Fibroblast of peridontal ligament (primary cell): ENCODE measurements at regions not wholly inside any gene's neighbourhood (a gene's known extent, or its start where the extent isn't known, plus 50 kb on each side); places are given as distances from the start of the nearest gene placed in this dataset.

ENCODE experiments used
- DNase-seq: peaks from one replicate; pipeline ENCODE4 v3.0.0-alpha.2; 2010; ENCODE audit errors: extremely low read depth

DNA sequence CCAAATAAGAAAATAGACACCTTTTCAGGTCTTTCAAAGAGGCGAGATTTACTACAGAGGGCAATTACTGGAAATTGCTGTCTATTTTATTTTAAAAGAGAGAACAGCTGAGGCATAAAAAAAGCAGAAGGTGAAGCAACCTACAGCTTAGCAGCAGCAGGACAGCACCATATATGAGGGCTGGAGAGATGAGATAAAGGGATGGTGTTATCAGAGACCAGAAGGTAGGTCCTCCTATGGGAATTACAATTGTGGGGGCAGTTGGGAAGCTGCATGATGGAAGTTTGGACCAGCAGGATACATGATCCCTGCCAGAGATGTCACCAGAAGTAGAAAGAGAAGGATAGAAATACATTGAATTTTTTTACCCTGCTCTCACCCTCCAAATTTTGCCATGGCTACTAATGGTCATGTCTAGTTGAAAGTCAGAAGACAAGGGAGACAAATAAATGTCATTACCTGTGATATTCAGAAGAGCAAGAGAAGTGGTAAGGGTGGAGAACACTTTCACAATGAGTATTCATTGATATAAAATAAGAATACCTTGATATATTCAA is 77.2 kb upstream of the CALCR start:
- DNase-seq = no peak

DNA sequence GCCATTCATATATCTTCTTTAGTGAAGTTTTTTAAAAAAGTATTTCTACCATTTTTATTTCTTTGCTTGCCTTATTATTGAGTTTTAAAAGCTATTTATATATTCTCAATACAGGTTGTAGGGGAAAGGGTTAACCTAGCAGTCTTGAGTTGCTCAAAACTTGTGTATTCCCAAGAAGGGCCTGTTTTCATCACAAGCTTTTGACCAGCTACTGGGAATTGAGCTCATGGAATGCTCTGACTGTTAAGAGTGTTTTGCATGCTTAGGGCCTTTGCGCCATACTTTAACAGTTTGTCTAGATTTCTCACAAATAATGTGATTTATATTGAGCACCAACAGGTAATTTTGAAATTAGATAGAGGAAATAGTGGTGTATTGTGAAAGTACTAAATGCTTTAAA is 72.0 kb upstream of the CALCR start:
- DNase-seq = no peak

- no peak for DNase-seq
Measured at GRCh38 chr7:93636276-93636675, 61.8 kb upstream of the CALCR start.

DNA sequence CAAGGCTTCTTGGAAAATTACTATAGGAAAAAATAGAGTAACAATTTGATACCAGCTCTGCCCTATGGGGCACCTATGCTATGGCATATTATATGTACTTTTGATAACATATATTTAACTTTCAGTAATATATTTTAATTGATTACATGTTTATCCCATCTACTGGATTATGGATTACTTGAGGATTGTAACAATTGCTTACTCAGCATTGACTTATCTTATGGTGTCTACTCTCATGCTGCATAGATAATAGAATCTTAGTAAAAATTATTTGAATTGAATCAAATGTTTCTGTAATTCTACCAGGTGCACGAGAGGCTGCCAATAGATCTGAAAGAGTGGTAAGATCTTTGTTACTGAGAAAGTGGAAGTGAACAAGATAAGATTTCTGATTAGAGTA is 57.8 kb upstream of the CALCR start:
- DNase-seq = no peak

GRCh38 chr7:93629291-93629801 is 54.8 kb upstream of the CALCR start:
- no peak for DNase-seq

GRCh38 chr7:93626869-93627268 is 52.3 kb upstream of the CALCR start:
- no peak for DNase-seq
